Neural cell (in vitro differentiated cells): ENCODE measurements at regions not wholly inside any gene's neighbourhood (a gene's known extent, or its start where the extent isn't known, plus 50 kb on each side); places are given as distances from the start of the nearest gene placed in this dataset.

Experiments used
- EP300 ChIP-seq: fragments of 450-650 bp; conservative IDR thresholded peaks from 2 replicates; pipeline ENCODE4 v1.6.1; 2014; ENCODE audit warnings: antibody characterized with exemption, mild to moderate bottlenecking, moderate library complexity; ENCODE audit not compliant: poor library complexity, severe bottlenecking
- EZH2 ChIP-seq: fragments of 200-600, 300-800 bp; shearing (Covaris generic), sonication (generic); IDR thresholded peaks from 2 replicates; pipeline ENCODE4 v1.6.1; 2014; ENCODE audit warnings: antibody characterized with exemption, low read length, borderline replicate concordance, mild to moderate bottlenecking; ENCODE audit not compliant: insufficient read depth, poor library complexity, severe bottlenecking
- TAF1 ChIP-seq: IDR thresholded peaks from 2 replicates; pipeline ENCODE4 v1.6.1; 2012; ENCODE audit warnings: low read depth
- TF ChIP-seq, protein P1 (sequence below): fragments of 450-650 bp; IDR thresholded peaks from 2 replicates; pipeline ENCODE4 v1.5.1; 2014; ENCODE audit warnings: antibody characterized with exemption, mild to moderate bottlenecking, moderate library complexity; ENCODE audit not compliant: poor library complexity, severe bottlenecking

DNA sequence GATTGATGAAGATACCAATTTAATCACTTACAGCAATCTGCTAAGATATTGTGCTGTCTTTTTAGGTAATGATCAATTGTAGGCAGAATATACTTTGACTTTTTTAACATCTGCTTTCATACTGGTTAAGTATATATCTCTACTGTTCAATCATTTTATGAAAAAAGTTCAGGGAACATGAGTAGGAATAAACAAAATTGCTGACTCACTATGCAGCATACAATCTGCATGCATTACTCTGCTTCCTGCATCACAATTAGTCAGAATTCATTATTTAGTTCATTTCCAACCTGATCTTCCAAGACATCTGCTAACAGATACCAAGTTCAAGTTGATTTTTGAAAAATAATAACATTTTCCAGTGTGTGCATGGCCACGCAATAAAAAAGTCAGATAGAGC is 1430.4 kb upstream of the LRRTM1 start:
- no peak for TF ChIP-seq EP300
- TF ChIP-seq, protein P1, sequence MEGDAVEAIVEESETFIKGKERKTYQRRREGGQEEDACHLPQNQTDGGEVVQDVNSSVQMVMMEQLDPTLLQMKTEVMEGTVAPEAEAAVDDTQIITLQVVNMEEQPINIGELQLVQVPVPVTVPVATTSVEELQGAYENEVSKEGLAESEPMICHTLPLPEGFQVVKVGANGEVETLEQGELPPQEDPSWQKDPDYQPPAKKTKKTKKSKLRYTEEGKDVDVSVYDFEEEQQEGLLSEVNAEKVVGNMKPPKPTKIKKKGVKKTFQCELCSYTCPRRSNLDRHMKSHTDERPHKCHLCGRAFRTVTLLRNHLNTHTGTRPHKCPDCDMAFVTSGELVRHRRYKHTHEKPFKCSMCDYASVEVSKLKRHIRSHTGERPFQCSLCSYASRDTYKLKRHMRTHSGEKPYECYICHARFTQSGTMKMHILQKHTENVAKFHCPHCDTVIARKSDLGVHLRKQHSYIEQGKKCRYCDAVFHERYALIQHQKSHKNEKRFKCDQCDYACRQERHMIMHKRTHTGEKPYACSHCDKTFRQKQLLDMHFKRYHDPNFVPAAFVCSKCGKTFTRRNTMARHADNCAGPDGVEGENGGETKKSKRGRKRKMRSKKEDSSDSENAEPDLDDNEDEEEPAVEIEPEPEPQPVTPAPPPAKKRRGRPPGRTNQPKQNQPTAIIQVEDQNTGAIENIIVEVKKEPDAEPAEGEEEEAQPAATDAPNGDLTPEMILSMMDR, result no peak
- TF ChIP-seq TAF1, result no peak
- no peak for TF ChIP-seq EZH2
